ENCODE measurements at regions not wholly inside any gene's neighbourhood (a gene's known extent, or its start where the extent isn't known, plus 50 kb on each side); places are given as distances from the start of the nearest gene placed in this dataset.

DNA sequence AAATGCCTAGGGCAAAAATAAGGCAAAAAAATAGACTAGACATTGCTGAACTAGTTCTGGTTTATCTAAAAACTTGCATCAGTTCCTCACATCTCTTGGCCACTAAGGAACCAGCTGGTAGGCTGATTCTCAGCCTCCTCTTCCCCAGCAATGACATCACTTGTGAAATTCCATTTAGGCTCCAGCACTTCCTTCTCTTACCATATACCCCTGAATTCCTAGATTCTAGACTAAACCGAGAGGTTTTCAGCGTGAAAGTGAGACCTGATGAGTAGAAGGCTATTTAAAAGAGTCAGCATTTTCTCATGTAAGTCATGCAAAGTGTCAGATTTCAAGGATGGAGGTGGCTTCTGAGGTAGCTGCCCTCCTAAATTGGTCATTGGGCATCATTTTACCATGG lies 247.1 kb upstream of the CDIN1 start:
- WGBS, 2 experiments = 97 to 100% methylated on average over 2 of the region's 2 CpGs
- Histone ChIP-seq H3K4me1 (ENCODE audit: control insufficient read depth, insufficient read depth, low read length) (peaks cover 5% of the 10 kb centered on the region), H3K27me3 (ENCODE audit: control insufficient read depth, insufficient read depth, low read length, poor library complexity, severe bottlenecking) (no peaks in the 10 kb centered on the region), H3K36me3 (ENCODE audit: control insufficient read depth, insufficient read depth, low read length) (no peaks in the 10 kb centered on the region), H3K9me3 (ENCODE audit: control insufficient read depth, low read length) (no peaks in the 10 kb centered on the region), H3K27ac (ENCODE audit: insufficient read depth, low read depth, low read length, poor library complexity, severe bottlenecking) (no peak overlapping the region), H3K4me3 (ENCODE audit: insufficient read depth, low read depth, low read length) (no peak overlapping the region)

DNA sequence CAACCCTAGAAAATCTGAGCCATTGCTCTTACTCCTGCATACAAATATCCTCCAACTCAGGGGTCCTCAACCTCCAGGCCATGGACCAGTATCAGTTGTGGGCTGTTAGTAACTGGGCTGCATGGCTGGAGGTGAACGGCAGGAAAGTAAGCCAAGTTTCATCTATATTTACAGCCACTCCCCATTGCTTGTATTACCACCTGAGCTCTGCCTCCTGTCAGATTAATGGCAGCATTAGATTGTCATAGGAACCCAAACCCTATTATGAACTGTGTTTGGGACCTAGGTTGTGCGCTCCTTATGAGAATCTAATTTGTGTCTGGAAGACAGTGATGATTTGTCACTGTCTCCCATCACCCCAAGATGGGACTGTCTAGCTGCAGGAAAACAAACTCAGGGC lies 246.5 kb upstream of the CDIN1 start:
- Histone ChIP-seq H3K36me3 (ENCODE audit: control insufficient read depth, insufficient read depth, low read length) (no peaks in the 10 kb centered on the region), H3K9me3 (ENCODE audit: control insufficient read depth, low read length) (no peaks in the 10 kb centered on the region), H3K4me1 (ENCODE audit: control insufficient read depth, insufficient read depth, low read length) (peaks cover 5% of the 10 kb centered on the region), H3K27me3 (ENCODE audit: control insufficient read depth, insufficient read depth, low read length, poor library complexity, severe bottlenecking) (no peaks in the 10 kb centered on the region), H3K27ac (ENCODE audit: insufficient read depth, low read depth, low read length, poor library complexity, severe bottlenecking) (no peak overlapping the region), H3K4me3 (ENCODE audit: insufficient read depth, low read depth, low read length) (no peak overlapping the region)
- WGBS, 2 experiments = 92 to 100% methylated on average over 2 of the region's 2 CpGs

DNA sequence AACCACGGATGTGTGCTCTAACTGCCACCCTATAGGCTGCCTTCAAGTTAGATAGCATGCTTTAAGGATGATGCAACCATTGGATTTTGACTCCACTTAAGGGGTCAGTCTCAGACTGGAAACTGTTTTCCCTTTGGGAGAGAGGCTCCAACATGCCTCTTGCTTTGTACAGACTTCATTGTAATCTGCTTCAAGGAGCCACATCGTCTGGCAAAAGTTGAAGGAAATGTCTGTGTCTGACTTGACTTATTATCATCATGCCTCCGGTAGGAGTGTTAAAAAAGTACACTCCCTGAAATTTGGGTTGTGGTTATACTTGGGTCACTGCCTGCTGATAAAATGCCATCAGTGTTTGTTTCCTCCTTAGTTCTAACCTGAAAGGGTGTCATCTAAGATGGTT lies 245.4 kb upstream of the CDIN1 start:
- Histone ChIP-seq H3K4me3 (ENCODE audit: insufficient read depth, low read depth, low read length) (no peak overlapping the region), H3K36me3 (ENCODE audit: control insufficient read depth, insufficient read depth, low read length) (no peaks in the 10 kb centered on the region), H3K9me3 (ENCODE audit: control insufficient read depth, low read length) (no peaks in the 10 kb centered on the region), H3K27ac (ENCODE audit: insufficient read depth, low read depth, low read length, poor library complexity, severe bottlenecking) (no peak overlapping the region), H3K4me1 (ENCODE audit: control insufficient read depth, insufficient read depth, low read length) (peaks cover 5% of the 10 kb centered on the region), H3K27me3 (ENCODE audit: control insufficient read depth, insufficient read depth, low read length, poor library complexity, severe bottlenecking) (no peaks in the 10 kb centered on the region)
- 88 to 91% methylated on average over 3 of the region's 3 CpGs for WGBS, 2 experiments

DNA sequence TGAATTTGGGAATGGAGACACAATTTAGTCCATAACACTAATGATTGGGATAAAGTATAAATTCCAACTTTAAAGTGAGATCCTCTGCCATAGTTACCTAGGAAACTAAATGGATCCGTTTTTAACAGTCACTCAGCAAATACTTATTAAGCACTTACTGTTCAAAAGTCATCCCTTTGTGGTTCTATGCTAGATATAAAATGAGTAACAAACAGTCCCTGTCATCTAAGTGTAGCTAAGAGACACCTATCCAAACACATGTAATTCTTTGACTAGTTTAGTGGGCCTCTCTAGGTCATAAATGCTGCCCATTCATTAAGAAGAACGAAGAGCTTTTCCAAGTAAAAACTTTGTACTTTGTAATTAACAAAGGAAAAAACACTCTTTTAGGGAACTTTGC lies 244.2 kb upstream of the CDIN1 start:
- Histone ChIP-seq H3K4me3 (ENCODE audit: insufficient read depth, low read depth, low read length) (no peak overlapping the region), H3K27me3 (ENCODE audit: control insufficient read depth, insufficient read depth, low read length, poor library complexity, severe bottlenecking) (no peaks in the 10 kb centered on the region), H3K27ac (ENCODE audit: insufficient read depth, low read depth, low read length, poor library complexity, severe bottlenecking) (no peak overlapping the region), H3K36me3 (ENCODE audit: control insufficient read depth, insufficient read depth, low read length) (no peaks in the 10 kb centered on the region), H3K9me3 (ENCODE audit: control insufficient read depth, low read length) (no peaks in the 10 kb centered on the region), H3K4me1 (ENCODE audit: control insufficient read depth, insufficient read depth, low read length) (peaks cover 5% of the 10 kb centered on the region)
- WGBS, 2 experiments = 88 to 100% methylated on average over 1 to 2 of the region's 2 CpGs

DNA sequence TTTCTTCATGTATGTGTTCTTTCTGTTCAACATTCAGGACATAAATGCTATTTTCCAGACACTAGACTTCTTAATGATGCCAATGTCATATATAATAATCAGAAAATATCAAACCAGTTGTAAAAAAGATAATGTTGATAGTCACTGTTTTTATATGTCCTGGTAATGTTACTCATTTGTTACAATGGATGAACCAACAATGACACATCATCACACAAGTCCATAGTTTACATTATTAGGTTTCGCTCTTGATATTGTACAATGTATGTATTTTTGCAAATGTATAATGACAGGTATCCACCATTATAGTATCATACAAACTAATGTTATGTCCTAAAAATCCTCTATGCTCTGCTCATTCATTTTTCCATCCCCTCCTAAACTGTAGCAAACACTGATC lies 243.8 kb upstream of the CDIN1 start:
- Histone ChIP-seq H3K27me3 (ENCODE audit: control insufficient read depth, insufficient read depth, low read length, poor library complexity, severe bottlenecking) (no peaks in the 10 kb centered on the region), H3K9me3 (ENCODE audit: control insufficient read depth, low read length) (no peaks in the 10 kb centered on the region), H3K4me3 (ENCODE audit: insufficient read depth, low read depth, low read length) (no peak overlapping the region), H3K4me1 (ENCODE audit: control insufficient read depth, insufficient read depth, low read length) (peaks cover 5% of the 10 kb centered on the region), H3K36me3 (ENCODE audit: control insufficient read depth, insufficient read depth, low read length) (no peaks in the 10 kb centered on the region), H3K27ac (ENCODE audit: insufficient read depth, low read depth, low read length, poor library complexity, severe bottlenecking) (no peak overlapping the region)
- no CpG with 5 or more reads among the region's 1 CpG for WGBS, 2 experiments

DNA sequence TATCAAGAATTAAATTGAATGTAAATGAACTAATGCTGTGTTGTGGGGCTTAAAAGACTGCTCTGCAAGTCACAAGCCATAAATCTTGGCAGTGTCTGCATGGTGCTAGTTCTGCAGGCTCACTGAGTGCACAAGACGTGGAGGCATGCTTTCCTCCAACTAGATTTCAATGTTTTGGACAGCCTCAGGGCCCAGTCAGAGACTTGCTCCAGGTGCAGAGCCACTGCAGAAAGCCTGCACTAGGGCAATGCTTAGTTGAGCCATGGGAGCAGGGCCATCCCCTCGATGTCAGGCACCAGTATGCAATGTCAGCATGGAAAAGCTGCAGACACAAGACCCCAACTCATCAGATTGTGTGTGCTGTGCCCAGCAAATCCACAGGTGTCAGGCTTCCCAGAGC lies 234.5 kb upstream of the CDIN1 start:
- Histone ChIP-seq H3K4me1 (ENCODE audit: control insufficient read depth, insufficient read depth, low read length) (no peaks in the 10 kb centered on the region), H3K27ac (ENCODE audit: insufficient read depth, low read depth, low read length, poor library complexity, severe bottlenecking) (no peak overlapping the region), H3K36me3 (ENCODE audit: control insufficient read depth, insufficient read depth, low read length) (no peaks in the 10 kb centered on the region), H3K9me3 (ENCODE audit: control insufficient read depth, low read length) (no peaks in the 10 kb centered on the region), H3K4me3 (ENCODE audit: insufficient read depth, low read depth, low read length) (no peak overlapping the region), H3K27me3 (ENCODE audit: control insufficient read depth, insufficient read depth, low read length, poor library complexity, severe bottlenecking) (no peaks in the 10 kb centered on the region)
- WGBS, 2 experiments = 85 to 96% methylated on average over 2 of the region's 2 CpGs

DNA sequence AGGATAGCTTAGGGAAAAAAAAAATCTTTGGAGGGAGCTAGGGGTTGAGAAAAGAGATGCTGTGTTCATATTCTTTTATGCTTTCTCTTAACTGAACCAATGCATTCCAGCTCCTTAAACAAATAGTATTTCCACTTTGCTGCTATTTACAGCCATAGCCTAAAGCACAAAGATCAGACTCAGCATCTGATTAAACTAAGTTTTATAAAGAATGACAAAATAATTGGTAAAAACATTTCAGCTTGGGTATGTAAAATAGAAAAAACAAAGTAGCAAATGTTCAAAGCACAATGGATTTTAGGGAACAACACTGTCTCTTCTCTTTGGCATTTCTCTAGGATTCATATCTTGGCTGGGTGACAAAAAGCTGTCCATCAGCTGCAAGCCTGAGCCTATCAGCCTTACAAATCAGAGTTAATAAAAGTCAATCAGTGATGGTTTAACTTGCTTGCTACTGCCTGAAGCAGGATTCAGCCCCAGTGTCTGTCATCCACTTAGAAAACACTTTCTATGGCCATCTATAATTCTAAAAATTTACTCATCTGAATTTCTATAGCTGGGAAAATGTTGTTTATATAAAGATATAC lies 232.1 kb upstream of the CDIN1 start:
- Histone ChIP-seq H3K27me3 (ENCODE audit: control insufficient read depth, insufficient read depth, low read length, poor library complexity, severe bottlenecking) (no peaks in the 10 kb centered on the region), H3K36me3 (ENCODE audit: control insufficient read depth, insufficient read depth, low read length) (no peaks in the 10 kb centered on the region), H3K4me3 (ENCODE audit: insufficient read depth, low read depth, low read length) (no peak overlapping the region), H3K9me3 (ENCODE audit: control insufficient read depth, low read length) (no peaks in the 10 kb centered on the region), H3K27ac (ENCODE audit: insufficient read depth, low read depth, low read length, poor library complexity, severe bottlenecking) (no peak overlapping the region), H3K4me1 (ENCODE audit: control insufficient read depth, insufficient read depth, low read length) (no peaks in the 10 kb centered on the region)

DNA sequence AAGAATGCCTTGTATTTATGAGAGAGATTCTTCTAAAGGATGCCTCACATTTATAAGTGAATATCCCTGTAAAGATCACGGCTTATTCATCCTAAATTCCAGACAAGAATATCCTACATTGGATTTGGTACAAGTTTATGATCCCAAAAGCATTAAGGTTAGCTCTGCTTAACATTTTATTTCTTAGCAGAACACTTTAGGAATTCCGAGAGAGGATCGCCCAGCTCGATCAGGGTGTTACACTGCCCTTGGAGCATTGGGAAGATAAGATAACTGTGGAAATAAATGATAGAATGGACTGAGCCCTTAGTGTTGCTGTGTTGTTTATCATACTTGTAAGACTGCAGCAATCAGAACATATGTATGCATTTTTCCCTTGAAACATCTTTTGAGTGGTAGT lies 223.0 kb upstream of the CDIN1 start:
- Histone ChIP-seq H3K36me3 (ENCODE audit: control insufficient read depth, insufficient read depth, low read length) (no peaks in the 10 kb centered on the region), H3K27ac (ENCODE audit: insufficient read depth, low read depth, low read length, poor library complexity, severe bottlenecking) (no peak overlapping the region), H3K4me1 (ENCODE audit: control insufficient read depth, insufficient read depth, low read length) (no peaks in the 10 kb centered on the region), H3K4me3 (ENCODE audit: insufficient read depth, low read depth, low read length) (no peak overlapping the region), H3K27me3 (ENCODE audit: control insufficient read depth, insufficient read depth, low read length, poor library complexity, severe bottlenecking) (no peaks in the 10 kb centered on the region), H3K9me3 (ENCODE audit: control insufficient read depth, low read length) (no peaks in the 10 kb centered on the region)
- 95 to 96% methylated on average over 4 of the region's 4 CpGs for WGBS, 2 experiments

DNA sequence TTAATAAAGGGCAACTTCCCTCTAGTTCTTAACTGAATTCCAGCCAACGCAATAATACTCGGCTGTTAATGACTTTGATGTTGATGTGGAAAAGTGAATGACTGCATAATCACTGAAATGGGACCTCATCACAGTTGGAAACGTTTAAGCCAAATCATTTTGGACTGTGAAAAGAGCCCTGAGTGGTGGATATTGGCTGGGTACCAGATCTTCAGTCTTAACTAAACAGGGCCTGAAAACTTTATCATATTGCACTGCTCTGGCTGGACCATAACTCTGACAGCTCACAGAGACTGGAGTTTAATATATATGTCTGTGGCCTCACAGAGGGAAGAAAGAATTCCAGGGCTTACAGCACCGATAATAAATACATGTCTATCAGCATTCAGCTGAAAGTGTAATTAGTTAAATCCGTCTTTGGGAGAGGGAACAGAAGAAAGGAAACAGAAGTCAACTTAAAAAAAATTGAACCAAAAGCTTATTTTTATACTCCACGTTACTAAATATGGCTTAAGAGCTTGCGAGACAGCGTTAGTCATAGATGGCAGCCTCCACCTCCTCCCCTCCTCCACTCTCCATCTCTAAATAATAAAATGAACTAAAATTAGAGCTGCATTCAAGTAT lies 222.3 kb upstream of the CDIN1 start:
- 81 to 89% methylated on average over 5 to 8 of the region's 8 CpGs for WGBS, 2 experiments
- H3K4me3 ChIP-seq (ENCODE audit: insufficient read depth, low read depth, low read length) = no peak overlapping the region
- H3K27me3 ChIP-seq (ENCODE audit: control insufficient read depth, insufficient read depth, low read length, poor library complexity, severe bottlenecking) = no peaks in the 10 kb centered on the region
- no peaks in the 10 kb centered on the region for H3K4me1 ChIP-seq (ENCODE audit: control insufficient read depth, insufficient read depth, low read length)
- no peak overlapping the region for H3K27ac ChIP-seq (ENCODE audit: insufficient read depth, low read depth, low read length, poor library complexity, severe bottlenecking)
- H3K36me3 ChIP-seq (ENCODE audit: control insufficient read depth, insufficient read depth, low read length) = no peaks in the 10 kb centered on the region
- H3K9me3 ChIP-seq (ENCODE audit: control insufficient read depth, low read length) = no peaks in the 10 kb centered on the region

DNA sequence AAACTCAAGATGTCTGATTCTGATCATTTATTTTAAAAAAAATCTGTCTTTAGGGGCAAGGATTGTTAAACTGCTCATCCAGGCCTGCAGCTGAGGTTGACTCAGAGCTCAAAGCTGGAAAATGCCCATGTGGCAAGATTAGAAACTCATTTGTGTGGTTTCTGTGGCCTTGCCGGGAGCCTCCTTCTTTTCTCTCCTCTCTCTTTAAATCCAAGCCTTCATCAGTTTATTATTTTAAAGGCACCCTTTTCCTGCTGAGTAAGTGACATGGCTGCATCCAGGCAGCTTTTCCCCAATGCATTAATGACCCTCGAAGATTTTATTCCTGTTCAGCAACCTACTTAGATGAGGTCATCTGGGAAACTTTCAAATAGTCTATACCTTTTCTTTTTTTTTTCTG lies 221.3 kb upstream of the CDIN1 start:
- Histone ChIP-seq H3K27ac (ENCODE audit: insufficient read depth, low read depth, low read length, poor library complexity, severe bottlenecking) (no peak overlapping the region), H3K27me3 (ENCODE audit: control insufficient read depth, insufficient read depth, low read length, poor library complexity, severe bottlenecking) (no peaks in the 10 kb centered on the region), H3K36me3 (ENCODE audit: control insufficient read depth, insufficient read depth, low read length) (no peaks in the 10 kb centered on the region), H3K4me1 (ENCODE audit: control insufficient read depth, insufficient read depth, low read length) (no peaks in the 10 kb centered on the region), H3K9me3 (ENCODE audit: control insufficient read depth, low read length) (no peaks in the 10 kb centered on the region), H3K4me3 (ENCODE audit: insufficient read depth, low read depth, low read length) (no peak overlapping the region)
- 91 to 95% methylated on average over 2 of the region's 2 CpGs for WGBS, 2 experiments

DNA sequence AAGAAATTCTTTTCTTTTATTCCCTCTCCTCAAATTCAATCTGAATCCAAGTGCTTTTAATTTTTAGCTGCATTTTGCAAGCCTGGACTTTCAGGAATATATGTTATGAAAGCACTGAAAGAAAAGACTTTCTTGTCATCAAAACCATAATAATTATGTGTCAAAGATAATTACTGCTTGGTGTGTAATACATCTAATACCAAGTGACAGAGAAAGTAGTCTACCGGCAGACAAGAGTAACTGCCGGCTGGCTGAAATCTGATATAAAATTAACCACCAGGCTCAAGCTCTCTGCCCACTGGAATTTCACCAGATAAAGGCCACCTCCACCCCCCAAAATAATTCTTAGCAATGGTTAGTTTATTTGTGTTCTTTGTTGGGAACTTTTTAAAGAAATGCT lies 220.9 kb upstream of the CDIN1 start:
- Histone ChIP-seq H3K4me1 (ENCODE audit: control insufficient read depth, insufficient read depth, low read length) (no peaks in the 10 kb centered on the region), H3K27ac (ENCODE audit: insufficient read depth, low read depth, low read length, poor library complexity, severe bottlenecking) (no peak overlapping the region), H3K9me3 (ENCODE audit: control insufficient read depth, low read length) (no peaks in the 10 kb centered on the region), H3K4me3 (ENCODE audit: insufficient read depth, low read depth, low read length) (no peak overlapping the region), H3K36me3 (ENCODE audit: control insufficient read depth, insufficient read depth, low read length) (no peaks in the 10 kb centered on the region), H3K27me3 (ENCODE audit: control insufficient read depth, insufficient read depth, low read length, poor library complexity, severe bottlenecking) (no peaks in the 10 kb centered on the region)
- 84 to 93% methylated on average over 2 of the region's 2 CpGs for WGBS, 2 experiments
